Ascending aorta (tissue), 2 donors: ENCODE measurements at regions not wholly inside any gene's neighbourhood (a gene's known extent, or its start where the extent isn't known, plus 50 kb on each side); places are given as distances from the start of the nearest gene placed in this dataset.

ENCODE experiments used
- DNase-seq, 2 donors: peaks; one replicate each; pipeline ENCODE4 v3.0.0-alpha.2; 2019; ENCODE audit warnings: low spot score in 2 of 2
- H3K27ac ChIP-seq, 2 donors: fragments of 200-600 bp; sonication (generic); one replicate each; pipeline ENCODE4 v1.5.1; 2016 to 2017; ENCODE audit warnings: mild to moderate bottlenecking in 1 of 2
- H3K27me3 ChIP-seq: fragments of 200-600 bp; sonication (generic); one replicate; pipeline ENCODE4 v1.5.1; 2017
- H3K36me3 ChIP-seq, 2 donors: fragments of 200-600 bp; sonication (generic); one replicate each; pipeline ENCODE4 v1.5.1; 2016
- H3K4me1 ChIP-seq, 2 donors: fragments of 200-600 bp; sonication (generic); one replicate each; pipeline ENCODE4 v1.5.1; 2016 to 2017; ENCODE audit warnings: mild to moderate bottlenecking in 1 of 2
- H3K4me3 ChIP-seq, 2 donors: fragments of 200-600 bp; sonication (generic); one replicate each; pipeline ENCODE4 v1.5.1; 2016 to 2017; ENCODE audit warnings: mild to moderate bottlenecking in 1 of 2
- H3K9me3 ChIP-seq, 2 donors: fragments of 200-600 bp; sonication (generic); one replicate each; pipeline ENCODE4 v1.5.1; 2016
- CTCF ChIP-seq, 3 experiments: fragments of 200-600 bp in 2 of 3; fragments of 450-650 bp in 1 of 3; sonication (generic) in 2 of 3; IDR thresholded peaks; one replicate each; pipeline ENCODE4 v1.5.1; 2016 to 2019; ENCODE audit warnings: antibody characterized with exemption in 3 of 3, mild to moderate bottlenecking in 1 of 3, moderate library complexity in 1 of 3
- intact Hi-C: fragments of 100-400 bp; cut with DNase I; formaldehyde crosslinking; loops from one replicate; pipeline ENCODE4 v1.15.1; 2023

DNA sequence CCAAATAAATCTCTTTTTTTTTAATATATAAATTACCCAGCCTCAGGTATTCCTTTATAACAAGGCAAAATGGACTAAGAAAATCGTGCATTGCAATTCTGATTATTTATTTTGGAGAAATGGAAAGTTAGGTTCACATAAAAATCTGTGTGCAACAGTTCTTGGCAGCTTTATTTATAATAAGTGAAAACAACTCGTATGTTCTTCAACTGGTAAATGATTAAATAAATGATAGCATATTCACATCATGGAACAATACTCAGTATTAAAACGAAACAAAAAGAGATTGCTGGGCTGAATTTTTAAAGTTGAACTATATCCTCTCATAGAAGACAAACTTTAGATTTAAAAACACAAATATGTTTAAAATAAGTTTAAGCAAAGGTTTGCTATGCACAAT, 176.3 kb upstream of the ZNF385D start:
- Histone ChIP-seq H3K9me3 (no peaks in the 10 kb centered on the region), H3K27ac (no peak overlapping the region), H3K27me3 (no peaks in the 10 kb centered on the region), H3K4me1 (no peaks in the 10 kb centered on the region), H3K4me3 (no peak overlapping the region), H3K36me3 (no peaks in the 10 kb centered on the region)
- no peak for TF ChIP-seq CTCF (IDR thresholded peaks at IDR 0.05)
- no peak for DNase-seq
- intact Hi-C loops, result no loop called here

DNA sequence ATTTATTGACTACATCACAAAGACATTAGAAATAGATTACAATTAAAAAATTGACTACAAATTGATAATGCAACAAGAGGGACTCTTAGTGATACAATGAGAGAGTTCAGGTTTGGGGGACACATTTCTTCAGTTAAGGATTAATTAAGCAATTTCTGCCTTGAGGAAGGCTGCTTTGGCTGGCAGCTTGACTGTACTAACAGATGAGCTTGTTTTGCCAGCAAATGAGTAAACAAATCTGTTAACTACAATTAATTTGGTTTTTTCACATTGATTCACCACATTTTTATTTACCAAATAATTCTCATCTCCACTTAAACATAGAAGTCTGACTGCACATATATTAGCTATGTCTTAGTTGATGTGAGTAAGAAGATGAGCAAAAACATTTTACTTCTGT, 183.6 kb upstream of the ZNF385D start:
- no peaks in the 10 kb centered on the region for H3K4me1 ChIP-seq
- no peak overlapping the region for H3K27ac ChIP-seq
- H3K27me3 ChIP-seq, result no peaks in the 10 kb centered on the region
- H3K4me3 ChIP-seq, result no peak overlapping the region
- intact Hi-C loops, result no loop called here
- TF ChIP-seq CTCF (IDR thresholded peaks at IDR 0.05), result no peak
- H3K36me3 ChIP-seq, result no peaks in the 10 kb centered on the region
- no peak for DNase-seq
- no peaks in the 10 kb centered on the region for H3K9me3 ChIP-seq

- H3K27ac ChIP-seq, result no peak overlapping the region
- no peaks in the 10 kb centered on the region for H3K27me3 ChIP-seq
- H3K36me3 ChIP-seq, result no peaks in the 10 kb centered on the region
- TF ChIP-seq CTCF (IDR thresholded peaks at IDR 0.05), result no peak
- H3K4me3 ChIP-seq, result no peak overlapping the region
- intact Hi-C loops, result no loop called here
- H3K9me3 ChIP-seq, result no peaks in the 10 kb centered on the region
- no peak for DNase-seq
- H3K4me1 ChIP-seq, result no peaks in the 10 kb centered on the region
These were observed 185.2 kb upstream of the ZNF385D start for GRCh38 chr3:21936207-21936606.

GRCh38 chr3:21938267-21938681, 187.3 kb upstream of the ZNF385D start:
- no peaks in the 10 kb centered on the region for H3K9me3 ChIP-seq
- H3K27ac ChIP-seq, result no peak overlapping the region
- no peak overlapping the region for H3K4me3 ChIP-seq
- TF ChIP-seq CTCF (IDR thresholded peaks at IDR 0.05), result no peak
- no peak for DNase-seq
- intact Hi-C loops, result no loop called here
- H3K27me3 ChIP-seq, result no peaks in the 10 kb centered on the region
- no peaks in the 10 kb centered on the region for H3K4me1 ChIP-seq
- no peaks in the 10 kb centered on the region for H3K36me3 ChIP-seq

- no peaks in the 10 kb centered on the region for H3K9me3 ChIP-seq
- no peaks in the 10 kb centered on the region for H3K4me1 ChIP-seq
- no peak overlapping the region for H3K27ac ChIP-seq
- H3K4me3 ChIP-seq, result no peak overlapping the region
- TF ChIP-seq CTCF (IDR thresholded peaks at IDR 0.05), result no peak
- no peak for DNase-seq
- H3K36me3 ChIP-seq, result no peaks in the 10 kb centered on the region
- no peaks in the 10 kb centered on the region for H3K27me3 ChIP-seq
- intact Hi-C loops, result no loop called here
These were observed 191.3 kb upstream of the ZNF385D start for GRCh38 chr3:21942328-21942727.

- Histone ChIP-seq H3K4me1 (no peaks in the 10 kb centered on the region), H3K27me3 (no peaks in the 10 kb centered on the region), H3K27ac (no peak overlapping the region), H3K4me3 (no peak overlapping the region), H3K9me3 (no peaks in the 10 kb centered on the region), H3K36me3 (no peaks in the 10 kb centered on the region)
- no peak for TF ChIP-seq CTCF (IDR thresholded peaks at IDR 0.05)
- DNase-seq, result no peak
- intact Hi-C loops, result no loop called here
These were observed 193.2 kb upstream of the ZNF385D start for GRCh38 chr3:21944251-21944650.
